ENCODE measurements at regions not wholly inside any gene's neighbourhood (a gene's known extent, or its start where the extent isn't known, plus 50 kb on each side); places are given as distances from the start of the nearest gene placed in this dataset.

DNA sequence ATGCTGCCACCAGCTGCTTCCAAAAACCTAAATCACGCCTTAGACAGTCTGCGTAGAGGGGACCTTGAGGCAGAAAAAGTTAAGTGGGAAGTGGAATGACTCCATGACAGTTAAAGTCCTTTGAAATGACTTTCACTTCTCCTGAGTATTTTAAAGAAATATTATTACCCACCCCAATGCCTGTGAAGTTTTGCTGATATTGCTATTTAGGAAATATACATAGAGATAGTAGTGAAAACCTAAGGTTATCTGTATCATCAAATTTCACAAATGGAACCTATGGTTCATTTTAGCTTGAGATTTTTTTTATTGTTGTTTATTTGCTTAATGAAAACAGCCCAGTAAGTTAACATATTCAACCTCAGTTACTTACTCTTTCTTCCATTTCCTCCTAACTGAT, 182.1 kb upstream of the FBXL4 start:
- no peak overlapping the region for H2BK120ac ChIP-seq (ENCODE audit: low read depth, low read length, poor library complexity, severe bottlenecking)

More for the DNA sequence above, 182.1 kb upstream of the FBXL4 start:
- Histone ChIP-seq H2BK15ac (ENCODE audit: low read depth, low read length) (no peak overlapping the region), H3K4me1 (ENCODE audit: insufficient read depth, low read length) (no peaks in the 10 kb centered on the region), H3K23ac (ENCODE audit: insufficient read length, low read depth, low read length) (no peak overlapping the region), H3K79me1 (ENCODE audit: insufficient read depth, low read depth, low read length, poor library complexity, severe bottlenecking) (no peaks in the 10 kb centered on the region), H3K27me3 (ENCODE audit: insufficient read depth, low read length) (no peaks in the 10 kb centered on the region), H4K91ac (ENCODE audit: insufficient read length, low read depth, low read length) (no peak overlapping the region), H3K18ac (ENCODE audit: insufficient read length, low read depth, low read length) (no peak overlapping the region), H3K14ac (ENCODE audit: insufficient read depth, low read length) (no peak overlapping the region), H3K9ac (ENCODE audit: extremely low read depth, insufficient read length, low read length) (no peak overlapping the region), H4K20me1 (ENCODE audit: control insufficient read depth, insufficient read depth, insufficient read length) (no peaks in the 10 kb centered on the region), H2AFZ (ENCODE audit: low read length) (no peak overlapping the region), H3T11ph (ENCODE audit: low read length) (no peak overlapping the region), H2BK12ac (ENCODE audit: insufficient read length, low read depth, low read length) (no peak overlapping the region), H3K4me2 (ENCODE audit: insufficient read depth, insufficient read length, low read length) (no peak overlapping the region), H3K56ac (ENCODE audit: insufficient read length, low read depth, low read length) (no peak overlapping the region), H2AK5ac (ENCODE audit: insufficient read length, low read length) (no peak overlapping the region), H2BK20ac (ENCODE audit: low read depth, low read length, poor library complexity, severe bottlenecking) (no peak overlapping the region), H3K4ac (ENCODE audit: low read depth, low read length) (no peak overlapping the region), H4K5ac (ENCODE audit: insufficient read length, low read depth, low read length) (no peak overlapping the region), H2BK5ac (ENCODE audit: insufficient read length, low read length) (no peak overlapping the region), H4K8ac (replicated peaks; ENCODE audit: insufficient read length, low read depth, low read length) (no peak overlapping the region), H3K9me3 (ENCODE audit: control insufficient read depth, low read depth, low read length) (no peaks in the 10 kb centered on the region), H3K27ac (ENCODE audit: insufficient read length, low read depth, low read length) (no peak overlapping the region), H3K23me2 (ENCODE audit: insufficient read length, low read depth, low read length, poor library complexity, severe bottlenecking) (no peaks in the 10 kb centered on the region), H3K79me2 (ENCODE audit: insufficient read depth, low read length) (no peaks in the 10 kb centered on the region)
- no peak overlapping the region for H3K4me3 Mint-ChIP-seq
- WGBS (ENCODE audit: extremely low coverage, insufficient read length, low lambda C conversion rate), result no CpG with 5 or more reads among the region's 2 CpGs
- no peaks in the 10 kb centered on the region for H3K36me3 Mint-ChIP-seq (ENCODE audit: insufficient read depth in 1 of 3, low read depth in 3 of 3)
- H3K9me3 Mint-ChIP-seq, result no peaks in the 10 kb centered on the region
- H3K27me3 Mint-ChIP-seq (ENCODE audit: low read depth), result no peaks in the 10 kb centered on the region
- TF ChIP-seq, protein P1, sequence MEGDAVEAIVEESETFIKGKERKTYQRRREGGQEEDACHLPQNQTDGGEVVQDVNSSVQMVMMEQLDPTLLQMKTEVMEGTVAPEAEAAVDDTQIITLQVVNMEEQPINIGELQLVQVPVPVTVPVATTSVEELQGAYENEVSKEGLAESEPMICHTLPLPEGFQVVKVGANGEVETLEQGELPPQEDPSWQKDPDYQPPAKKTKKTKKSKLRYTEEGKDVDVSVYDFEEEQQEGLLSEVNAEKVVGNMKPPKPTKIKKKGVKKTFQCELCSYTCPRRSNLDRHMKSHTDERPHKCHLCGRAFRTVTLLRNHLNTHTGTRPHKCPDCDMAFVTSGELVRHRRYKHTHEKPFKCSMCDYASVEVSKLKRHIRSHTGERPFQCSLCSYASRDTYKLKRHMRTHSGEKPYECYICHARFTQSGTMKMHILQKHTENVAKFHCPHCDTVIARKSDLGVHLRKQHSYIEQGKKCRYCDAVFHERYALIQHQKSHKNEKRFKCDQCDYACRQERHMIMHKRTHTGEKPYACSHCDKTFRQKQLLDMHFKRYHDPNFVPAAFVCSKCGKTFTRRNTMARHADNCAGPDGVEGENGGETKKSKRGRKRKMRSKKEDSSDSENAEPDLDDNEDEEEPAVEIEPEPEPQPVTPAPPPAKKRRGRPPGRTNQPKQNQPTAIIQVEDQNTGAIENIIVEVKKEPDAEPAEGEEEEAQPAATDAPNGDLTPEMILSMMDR (conservative IDR thresholded peaks at IDR 0.05), result no peak
- DNase-seq, result no peak
- H3K27ac Mint-ChIP-seq, result no peak overlapping the region
- peaks cover 0 to 7% of the 10 kb centered on the region in 2 experiments; a peak in 3 of 4 replicates for H3K4me1 Mint-ChIP-seq
